GM18511 (cell line): ENCODE measurements at regions not wholly inside any gene's neighbourhood (a gene's known extent, or its start where the extent isn't known, plus 50 kb on each side); places are given as distances from the start of the nearest gene placed in this dataset.
"Not testable (repeated sequence)": the region's sequence is repeated elsewhere in the genome, so short reads cannot be mapped to it uniquely, and the experiment has no call there.

ENCODE experiments used
- ATAC-seq: cut with Tn5 transposase; IDR thresholded peaks from one replicate; pipeline ENCODE4 v1.9.1; 2021; ENCODE audit warnings: mild to moderate bottlenecking, moderate library complexity; ENCODE audit not compliant: unreplicated experiment

DNA sequence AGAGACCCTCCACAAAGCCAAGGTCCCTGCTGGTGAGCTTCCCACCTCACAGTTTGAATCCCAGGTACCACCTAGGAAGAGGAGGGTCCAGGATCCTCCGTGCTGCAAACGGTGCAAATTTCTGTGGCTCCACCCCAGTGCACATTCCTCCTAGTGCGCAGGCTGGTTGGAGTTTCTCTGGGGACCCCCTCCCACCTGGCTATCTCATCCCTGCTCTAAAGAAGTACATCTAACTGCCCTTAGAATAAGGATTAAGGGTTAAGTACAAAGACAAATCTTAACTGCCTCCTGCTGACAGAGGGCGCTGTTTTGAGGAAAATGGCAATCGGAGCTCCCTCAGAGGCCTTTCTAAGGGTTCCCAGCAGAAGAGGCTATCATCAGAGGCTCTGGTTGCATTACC, 109.6 kb upstream of the FSIP2 start:
- ATAC-seq: peak; percentile 74

DNA sequence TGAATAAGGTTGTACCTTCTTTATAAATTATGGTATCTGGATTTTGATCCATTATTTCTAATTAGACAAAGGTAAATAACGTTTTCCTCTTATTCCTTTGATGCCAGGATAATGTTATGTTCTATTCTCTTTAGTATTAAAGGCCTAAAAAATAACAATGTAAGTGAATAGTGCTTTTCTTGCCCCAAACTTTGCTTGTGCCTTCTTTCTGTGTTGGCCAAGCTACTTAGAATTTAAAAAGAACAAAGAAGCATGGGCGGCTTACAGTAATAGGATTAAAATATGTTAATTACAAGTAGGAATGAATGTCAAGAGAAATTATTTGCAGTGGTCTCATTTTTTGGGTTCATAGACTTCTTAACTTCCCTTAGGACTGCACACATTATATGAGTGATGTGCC, 105.0 kb upstream of the FSIP2 start:
- ATAC-seq: no peak

DNA sequence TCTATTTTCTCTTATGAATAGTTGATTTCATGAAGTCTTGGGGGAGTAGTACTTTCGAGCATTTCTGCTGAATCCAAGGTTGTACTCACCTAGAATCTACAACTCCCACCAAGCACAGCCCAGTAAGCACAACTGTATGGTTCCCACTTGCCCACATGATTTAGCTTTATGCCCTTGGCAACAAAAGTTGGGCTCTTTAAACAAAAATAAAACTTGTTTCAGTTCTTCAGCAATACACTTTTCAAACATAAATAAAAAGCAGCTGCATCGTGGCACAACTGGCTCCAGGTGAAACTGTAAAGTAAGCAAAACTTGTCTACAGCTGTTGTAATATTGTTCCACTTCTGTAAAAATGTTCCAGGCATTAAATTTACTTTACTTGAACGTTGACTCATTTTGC, 99.8 kb upstream of the FSIP2 start:
- no peak for ATAC-seq

DNA sequence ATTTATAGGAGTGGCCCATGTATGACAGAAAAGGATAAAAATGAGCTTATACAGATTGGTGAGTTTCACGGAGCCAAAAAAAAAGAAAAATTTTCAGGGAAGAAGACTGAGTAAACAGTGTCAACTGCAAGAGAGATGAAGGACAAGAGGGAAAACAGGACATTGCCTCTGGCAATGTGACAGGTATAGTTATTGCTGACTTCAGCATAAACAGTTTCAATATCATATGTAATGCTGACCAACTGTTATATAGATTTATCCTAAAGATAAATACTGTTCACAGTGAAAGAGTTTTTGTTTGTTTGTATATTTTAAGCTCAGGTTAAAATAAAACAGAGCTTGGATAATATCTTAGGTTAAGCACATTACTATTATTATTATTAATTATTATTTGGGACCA, 98.0 kb upstream of the FSIP2 start:
- ATAC-seq: no peak

DNA sequence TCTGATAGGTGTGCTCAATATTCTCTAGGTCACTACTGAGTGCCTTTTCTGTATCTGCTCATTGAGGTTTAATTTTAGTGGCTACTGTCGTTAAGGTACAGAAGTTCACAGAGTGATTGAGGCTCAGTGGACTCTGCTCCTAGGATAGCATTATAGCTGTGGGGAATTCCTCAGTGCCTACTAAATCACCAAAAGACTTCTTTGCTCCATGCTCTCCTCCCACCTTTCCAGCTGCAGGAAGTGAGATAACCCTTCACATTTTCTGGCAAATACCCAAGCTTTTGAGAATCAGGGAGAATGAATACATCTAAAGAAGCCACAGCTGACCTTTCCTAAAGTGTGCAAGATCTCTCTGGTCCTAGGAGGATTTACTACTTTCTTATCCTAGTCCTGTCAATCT, 95.2 kb upstream of the FSIP2 start:
- ATAC-seq: no peak

DNA sequence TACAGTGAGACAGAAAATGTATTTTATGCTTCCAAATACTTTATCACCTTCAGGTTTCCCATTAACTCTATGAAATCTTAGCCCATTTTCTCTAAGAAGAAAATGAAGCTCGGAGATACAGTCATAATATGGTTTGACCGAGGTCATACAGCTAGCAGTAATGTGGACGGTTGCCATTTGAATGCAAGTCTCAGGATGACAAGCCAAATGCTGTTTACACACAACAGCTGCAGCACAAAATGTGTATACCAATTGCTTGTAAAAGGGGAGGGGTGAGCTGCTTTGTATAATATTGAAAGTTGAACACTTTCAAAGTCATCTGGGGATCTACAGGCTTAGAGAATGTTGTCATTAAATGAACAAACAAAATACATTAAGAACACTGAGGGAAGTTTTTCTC, 93.8 kb upstream of the FSIP2 start:
- ATAC-seq: no peak

DNA sequence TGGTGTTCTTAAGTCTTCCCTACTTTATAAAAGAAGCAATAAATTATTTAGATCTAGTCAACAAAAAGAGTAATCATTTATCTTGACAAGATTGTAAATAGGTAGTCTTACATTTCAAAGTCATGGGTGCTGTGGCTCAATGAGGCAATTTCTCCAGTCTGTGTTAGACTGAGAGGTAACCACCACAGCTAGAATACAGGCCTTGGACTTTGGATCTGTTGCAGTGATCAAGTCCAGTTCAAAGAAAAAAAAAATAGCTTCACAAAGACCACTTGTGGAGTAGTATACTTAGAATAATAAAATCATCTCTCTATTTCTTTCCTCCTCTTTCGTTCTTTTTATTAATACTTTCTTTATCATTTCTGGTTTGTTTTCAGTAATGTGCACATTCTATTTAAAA, 93.1 kb upstream of the FSIP2 start:
- ATAC-seq: no peak

DNA sequence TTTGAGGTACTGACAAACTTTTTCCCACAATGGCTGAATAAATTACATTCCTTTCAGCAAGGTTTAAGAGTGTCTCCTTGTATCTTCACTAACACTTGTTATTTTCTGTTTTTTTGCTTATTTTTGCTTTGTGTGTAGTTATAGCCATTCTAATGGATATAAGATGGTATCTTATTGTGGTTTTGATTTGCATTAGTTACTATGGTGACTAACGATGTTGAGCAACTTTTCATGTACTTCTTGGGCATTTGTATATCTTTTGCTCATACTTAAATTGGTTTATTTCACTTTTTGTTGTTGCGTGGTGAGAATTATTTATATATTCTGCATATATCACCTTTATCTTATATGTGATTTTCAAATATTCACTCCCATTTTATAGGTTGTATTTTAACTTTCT, 79.9 kb upstream of the FSIP2 start:
- ATAC-seq: no peak

DNA sequence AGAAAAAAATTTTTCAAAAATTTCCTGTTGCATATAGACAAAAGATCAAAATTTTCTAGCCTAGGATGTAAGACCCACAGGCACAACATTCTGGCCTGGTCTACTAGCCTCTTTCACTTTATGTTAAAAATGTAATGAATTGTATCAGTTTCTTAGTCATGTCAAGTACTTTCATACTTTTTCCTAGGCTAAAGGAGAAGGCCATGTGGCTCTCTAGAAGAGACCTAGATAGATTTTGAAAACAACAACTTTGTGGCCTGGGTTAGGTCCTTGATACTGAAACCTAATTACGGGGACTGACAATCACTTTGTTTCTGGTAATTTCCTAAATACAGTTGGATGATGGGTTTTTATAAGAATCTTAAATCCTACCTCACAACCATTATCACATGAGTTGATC, 74.8 kb upstream of the FSIP2 start:
- no peak for ATAC-seq

DNA sequence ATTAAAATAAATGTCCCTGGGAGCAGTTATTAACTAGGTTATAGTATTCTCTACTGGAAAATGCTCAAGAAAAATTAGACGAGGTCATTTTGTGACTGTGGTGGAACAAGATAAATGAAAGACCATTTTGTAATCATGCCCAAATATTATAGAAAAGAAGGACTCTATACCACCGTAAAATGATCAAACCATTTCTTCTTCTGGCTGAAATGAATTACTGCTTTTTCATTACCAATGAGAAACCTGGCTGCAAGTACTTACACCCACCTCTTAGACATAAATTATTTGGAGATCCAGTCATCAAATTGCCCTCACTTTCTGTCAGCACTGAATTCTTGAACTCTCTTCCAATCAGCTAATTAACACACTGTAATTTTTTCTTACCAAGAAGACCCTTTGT, 74.2 kb upstream of the FSIP2 start:
- ATAC-seq: no peak

DNA sequence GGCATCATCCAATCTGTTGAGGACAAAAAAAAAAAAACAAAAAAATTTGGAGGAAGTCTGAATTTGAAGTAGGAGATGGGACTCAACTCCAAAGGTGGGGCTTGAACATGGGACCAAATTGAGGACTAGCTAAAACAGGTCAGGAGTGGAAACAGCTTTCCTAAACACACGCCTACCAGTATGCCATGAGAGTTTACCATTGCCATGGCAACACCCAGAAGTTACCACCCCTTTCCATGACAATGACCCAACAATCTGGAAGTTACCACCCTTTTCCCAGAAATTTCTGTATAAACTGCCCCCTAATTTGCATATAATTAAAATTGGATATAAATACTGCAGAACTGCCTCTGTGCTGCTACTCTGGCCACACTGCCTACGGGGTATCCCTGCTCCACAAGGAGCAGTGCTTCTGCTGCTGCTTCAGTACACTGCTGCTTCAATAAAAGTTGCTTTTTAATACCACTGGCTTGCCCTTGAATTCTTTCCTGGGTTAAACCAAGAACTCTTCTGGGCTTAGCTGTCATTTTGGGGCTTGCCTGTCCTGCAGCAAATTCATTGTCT, 73.3 kb upstream of the FSIP2 start:
- ATAC-seq: no peak

DNA sequence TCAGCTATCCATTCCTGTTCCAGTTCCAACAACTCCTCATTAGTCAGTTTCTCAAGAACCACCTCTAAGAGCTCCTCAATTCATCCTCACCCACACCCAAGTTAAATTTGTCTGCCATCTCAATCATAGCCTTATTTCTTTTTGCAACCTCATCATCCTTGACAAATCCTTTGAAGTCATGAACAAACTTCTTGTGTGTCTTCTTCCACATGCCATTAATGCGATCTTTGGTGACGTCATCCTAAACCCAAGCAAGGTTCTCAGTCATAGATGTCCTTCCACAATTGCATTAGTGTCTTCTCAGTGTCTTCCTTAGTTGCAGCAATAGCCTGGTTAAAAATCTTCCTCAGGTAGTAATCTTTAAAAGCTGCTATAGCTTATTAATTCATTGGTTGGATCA, 71.2 kb upstream of the FSIP2 start:
- ATAC-seq: no peak

DNA sequence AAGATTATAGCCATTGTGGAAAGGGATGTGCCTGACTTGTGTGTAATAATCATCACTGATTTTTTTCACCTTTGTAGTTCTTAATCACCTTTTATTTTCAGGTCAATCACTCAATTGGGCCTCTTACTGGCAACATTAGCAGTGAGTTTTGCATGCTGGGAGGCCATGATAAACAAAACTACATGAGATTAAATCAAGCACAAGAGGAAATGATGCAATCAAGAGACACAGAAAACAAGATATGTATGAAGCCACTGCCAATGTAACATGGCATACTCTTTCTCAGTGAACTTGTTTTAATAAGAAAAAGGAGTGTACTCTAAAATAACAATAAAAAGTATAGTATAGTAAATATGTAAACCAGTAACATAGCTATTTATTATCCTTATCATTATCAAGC, 69.9 kb upstream of the FSIP2 start:
- ATAC-seq: no peak

DNA sequence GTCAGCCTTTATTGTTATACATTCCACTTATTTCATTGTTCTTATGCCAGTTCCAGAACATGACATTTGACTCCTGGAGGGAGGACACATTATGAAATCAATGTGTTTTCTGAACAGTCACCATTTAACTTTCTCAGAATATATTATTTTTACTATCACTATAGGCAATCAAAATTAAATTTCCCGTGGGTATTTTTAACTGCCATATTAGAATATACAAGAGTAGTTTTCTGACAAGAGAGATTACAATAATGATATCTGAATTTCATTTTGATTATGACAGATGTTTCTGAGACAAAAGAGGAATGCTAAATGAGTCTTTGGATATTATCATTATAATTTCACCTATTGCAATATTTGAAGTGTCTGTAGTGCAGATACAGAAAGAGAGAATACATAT, 64.4 kb upstream of the FSIP2 start:
- no peak for ATAC-seq

DNA sequence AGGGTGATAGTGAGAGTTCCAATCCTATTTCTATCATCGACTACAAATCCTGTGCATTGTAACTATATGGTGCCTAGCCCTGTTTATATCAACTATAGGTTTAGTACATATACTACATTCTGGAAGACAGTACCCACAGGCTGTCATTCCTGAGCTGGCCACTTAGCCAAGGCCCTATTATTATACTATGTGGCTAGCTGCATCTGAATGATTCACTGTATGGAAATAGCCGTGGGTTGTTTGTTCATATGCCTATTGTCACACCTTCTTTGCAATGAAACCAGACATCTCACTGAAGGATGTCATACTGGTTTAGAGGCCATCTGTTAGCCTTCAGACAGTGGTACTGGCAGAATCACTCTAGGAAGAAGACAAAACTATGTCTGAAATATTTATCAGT, 62.3 kb upstream of the FSIP2 start:
- no peak for ATAC-seq

DNA sequence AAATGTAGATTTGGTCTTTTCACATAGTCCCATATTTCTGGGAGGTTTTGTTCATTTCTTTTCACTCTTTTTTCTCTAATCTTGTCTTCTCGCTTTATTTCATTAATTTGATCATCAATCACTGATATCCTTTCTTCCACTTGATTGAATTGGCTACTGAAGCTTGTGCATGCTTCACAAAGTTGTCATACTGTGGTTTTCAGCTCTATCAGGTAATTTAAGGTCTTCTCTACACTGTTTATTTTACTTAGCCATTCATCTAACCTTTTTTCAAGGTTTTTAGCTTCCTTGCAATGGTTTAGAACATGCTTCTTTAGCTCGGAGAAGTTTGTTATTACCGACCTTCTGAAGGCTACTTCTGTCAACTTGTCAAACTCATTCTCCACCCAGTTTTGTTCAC, 51.6 kb upstream of the FSIP2 start:
- ATAC-seq: not testable (repeated sequence)

DNA sequence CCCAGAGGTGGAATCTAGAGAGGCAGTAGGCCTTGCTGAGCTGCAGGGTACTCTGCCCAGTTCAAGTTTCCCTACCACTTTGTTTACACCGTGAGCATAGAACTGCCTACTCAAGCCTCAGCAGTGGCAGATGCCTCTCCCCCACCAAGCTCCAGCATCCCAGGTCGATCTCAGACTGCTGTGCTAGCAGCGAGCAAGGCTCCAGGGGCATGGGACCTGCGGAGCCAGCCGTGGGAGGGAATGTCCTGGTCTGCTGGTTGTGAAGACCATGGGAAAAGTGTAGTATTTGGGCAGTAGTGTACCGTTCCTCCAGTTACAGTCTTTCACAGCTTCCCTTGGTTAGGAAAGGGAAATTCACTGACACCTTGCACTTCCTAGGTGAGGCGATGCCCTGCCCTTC, 50.6 kb upstream of the FSIP2 start:
- no peak for ATAC-seq
